Parathyroid adenoma (tissue), 2 donors: ENCODE measurements at regions not wholly inside any gene's neighbourhood (a gene's known extent, or its start where the extent isn't known, plus 50 kb on each side); places are given as distances from the start of the nearest gene placed in this dataset.
"Not testable (repeated sequence)": the region's sequence is repeated elsewhere in the genome, so short reads cannot be mapped to it uniquely, and the experiment has no call there.

Experiments used
- H2AFZ ChIP-seq: fragments of 300-600 bp; sonication (generic); one replicate; pipeline ENCODE4 v1.7.0; 2017; ENCODE audit warnings: antibody characterized with exemption, mild to moderate bottlenecking
- H3K27ac ChIP-seq: fragments of 300-600 bp; sonication (generic); one replicate; pipeline ENCODE4 v1.7.0; 2017
- H3K27me3 ChIP-seq: fragments of 300-600 bp; sonication (generic); one replicate; pipeline ENCODE4 v1.7.0; 2017; ENCODE audit warnings: low read length; ENCODE audit not compliant: control insufficient read depth, insufficient read depth
- H3K36me3 ChIP-seq: fragments of 300-600 bp; sonication (generic); one replicate; pipeline ENCODE4 v1.7.0; 2017; ENCODE audit warnings: low read length; ENCODE audit not compliant: control insufficient read depth, insufficient read depth
- H3K4me1 ChIP-seq: fragments of 300-600 bp; sonication (generic); one replicate; pipeline ENCODE4 v1.7.0; 2017; ENCODE audit warnings: control low read depth
- H3K4me2 ChIP-seq: fragments of 300-600 bp; sonication (generic); one replicate; pipeline ENCODE4 v1.7.0; 2017; ENCODE audit warnings: low read length
- H3K4me3 ChIP-seq: fragments of 300-600 bp; sonication (generic); one replicate; pipeline ENCODE4 v1.7.0; 2017; ENCODE audit warnings: low read depth, low read length
- H3K79me2 ChIP-seq: fragments of 300-600 bp; sonication (generic); one replicate; pipeline ENCODE4 v1.7.0; 2017; ENCODE audit warnings: control low read depth
- H3K9ac ChIP-seq: fragments of 300-600 bp; sonication (generic); one replicate; pipeline ENCODE4 v1.7.0; 2017; ENCODE audit warnings: mild to moderate bottlenecking
- H3K9me3 ChIP-seq: fragments of 300-600 bp; sonication (generic); one replicate; pipeline ENCODE4 v1.7.0; 2017; ENCODE audit warnings: low read length; ENCODE audit not compliant: control insufficient read depth
- CTCF ChIP-seq: fragments of 300-600 bp; sonication (generic); IDR thresholded peaks from one replicate; pipeline ENCODE4 v1.7.0; 2017; ENCODE audit warnings: antibody characterized with exemption, mild to moderate bottlenecking
- donor health status: primary hyperparathyroidism.

GRCh38 chr5:124962735-124963134 is 216.3 kb upstream of the ZNF608 start:
- no peak overlapping the region for H3K4me3 ChIP-seq
- H3K9ac ChIP-seq, result no peak overlapping the region
- TF ChIP-seq CTCF, result no peak
- no peaks in the 10 kb centered on the region for H3K4me1 ChIP-seq
- H3K79me2 ChIP-seq, result no peaks in the 10 kb centered on the region
- H3K4me2 ChIP-seq, result no peak overlapping the region
- no peak overlapping the region for H3K27ac ChIP-seq
- H3K9me3 ChIP-seq, result no peaks in the 10 kb centered on the region
- H2AFZ ChIP-seq, result no peak overlapping the region
- no peaks in the 10 kb centered on the region for H3K27me3 ChIP-seq
- H3K36me3 ChIP-seq, result no peaks in the 10 kb centered on the region

- Histone ChIP-seq H3K27ac (no peak overlapping the region), H3K4me1 (no peaks in the 10 kb centered on the region), H3K79me2 (no peaks in the 10 kb centered on the region), H3K9ac (no peak overlapping the region), H3K27me3 (no peaks in the 10 kb centered on the region), H3K4me2 (no peak overlapping the region), H3K4me3 (no peak overlapping the region), H2AFZ (no peak overlapping the region), H3K9me3 (no peaks in the 10 kb centered on the region), H3K36me3 (no peaks in the 10 kb centered on the region)
- TF ChIP-seq CTCF, result no peak
Measured at GRCh38 chr5:124963236-124963919, 216.9 kb upstream of the ZNF608 start.

- not testable (repeated sequence) for H3K36me3 ChIP-seq, H2AFZ ChIP-seq, H3K4me1 ChIP-seq, H3K9me3 ChIP-seq, H3K27ac ChIP-seq, H3K4me3 ChIP-seq, H3K79me2 ChIP-seq, H3K9ac ChIP-seq, H3K27me3 ChIP-seq, H3K4me2 ChIP-seq
Measured at GRCh38 chr5:124966741-124967140, 220.3 kb upstream of the ZNF608 start.

GRCh38 chr5:124970381-124970780 is 223.9 kb upstream of the ZNF608 start:
- not testable (repeated sequence) for H3K27ac ChIP-seq, H3K4me3 ChIP-seq, H3K9me3 ChIP-seq, H3K4me1 ChIP-seq, H3K27me3 ChIP-seq, H3K9ac ChIP-seq, H2AFZ ChIP-seq, H3K36me3 ChIP-seq, H3K4me2 ChIP-seq, H3K79me2 ChIP-seq

- H3K4me2 ChIP-seq, result no peak overlapping the region
- no peak overlapping the region for H3K27ac ChIP-seq
- no peaks in the 10 kb centered on the region for H3K27me3 ChIP-seq
- no peaks in the 10 kb centered on the region for H3K9me3 ChIP-seq
- H3K36me3 ChIP-seq, result no peaks in the 10 kb centered on the region
- H3K4me1 ChIP-seq, result no peaks in the 10 kb centered on the region
- H3K79me2 ChIP-seq, result no peaks in the 10 kb centered on the region
- H3K9ac ChIP-seq, result no peak overlapping the region
- H2AFZ ChIP-seq, result no peak overlapping the region
- TF ChIP-seq CTCF, result no peak
- H3K4me3 ChIP-seq, result no peak overlapping the region
Measured at GRCh38 chr5:124972703-124973102, 226.3 kb upstream of the ZNF608 start.

GRCh38 chr5:124973661-124974060 is 227.2 kb upstream of the ZNF608 start:
- Histone ChIP-seq H3K9ac (no peak overlapping the region), H3K27ac (no peak overlapping the region), H3K79me2 (no peaks in the 10 kb centered on the region), H3K9me3 (no peaks in the 10 kb centered on the region), H3K27me3 (no peaks in the 10 kb centered on the region), H2AFZ (peak overlapping the region; percentile 6), H3K4me1 (no peaks in the 10 kb centered on the region), H3K4me3 (no peak overlapping the region), H3K4me2 (no peak overlapping the region), H3K36me3 (no peaks in the 10 kb centered on the region)
- no peak for TF ChIP-seq CTCF
